ENCODE measurements at regions not wholly inside any gene's neighbourhood (a gene's known extent, or its start where the extent isn't known, plus 50 kb on each side); places are given as distances from the start of the nearest gene placed in this dataset.

GRCh38 chr16:85168732-85169256, 56.5 kb upstream of the CIBAR2 start:
- Histone ChIP-seq H3K9me3 (ENCODE audit: control insufficient read depth, low read depth, low read length) (no peaks in the 10 kb centered on the region), H2AFZ (ENCODE audit: control insufficient read depth, low read length) (no peak overlapping the region), H3K4me3 (ENCODE audit: control insufficient read depth in 2 of 3, extremely low read depth in 1 of 3, insufficient read depth in 2 of 3, low read depth in 1 of 3, low read length in 3 of 3) (no peak overlapping the region), H3K4me2 (ENCODE audit: control insufficient read depth, extremely low read depth, insufficient read depth, low read depth, low read length) (peak overlapping the region; percentile 27), H3K27me3 (ENCODE audit: control insufficient read depth, extremely low read depth, insufficient read depth, low read length) (peaks cover 11% of the 10 kb centered on the region), H3K9ac (ENCODE audit: control insufficient read depth, extremely low read depth, insufficient read depth, low read length) (no peak overlapping the region), H3K27ac (ENCODE audit: control insufficient read depth, insufficient read depth, low read length) (no peak overlapping the region), H3K4me1 (ENCODE audit: control insufficient read depth, extremely low read depth, insufficient read depth, low read length) (peaks cover 43% of the 10 kb centered on the region), H3K79me2 (ENCODE audit: control insufficient read depth, insufficient read depth, low read length) (peaks cover 2% of the 10 kb centered on the region), H4K20me1 (ENCODE audit: control insufficient read depth, extremely low read depth, insufficient read depth, low read length) (no peaks in the 10 kb centered on the region), H3K9me1 (ENCODE audit: control insufficient read depth, extremely low read depth, insufficient read depth, low read length) (no peaks in the 10 kb centered on the region), H3K36me3 (ENCODE audit: control insufficient read depth in 2 of 2, extremely low read depth in 1 of 2, insufficient read depth in 2 of 2, low read length in 2 of 2) (no peaks in the 10 kb centered on the region)
- no peak for TF ChIP-seq CTCF (optimal IDR thresholded peaks at IDR 0.05 in 1 of 3, IDR thresholded peaks at IDR 0.05 in 1 of 3, conservative IDR thresholded peaks at IDR 0.05 in 1 of 3; ENCODE audit: extremely low read depth in 1 of 3, insufficient read depth in 2 of 3, low read length in 3 of 3)
- no peak for TF ChIP-seq EZH2 (IDR thresholded peaks at IDR 0.05; ENCODE audit: low read length)
- dilution Hi-C loops (cut with MboI; ENCODE audit: extremely low pct_ligation_motif_present, low sequenced_read_pairs), result no loop called here
- no peak for DNase-seq (ENCODE audit: low read depth, low spot score)
- no peak for FAIRE-seq

GRCh38 chr16:85169333-85170065, 57.2 kb upstream of the CIBAR2 start:
- no peak overlapping the region for H3K9ac ChIP-seq (ENCODE audit: control insufficient read depth, extremely low read depth, insufficient read depth, low read length)
- peak overlapping the region; percentile 56 for H3K4me2 ChIP-seq (ENCODE audit: control insufficient read depth, extremely low read depth, insufficient read depth, low read depth, low read length)
- no peaks in the 10 kb centered on the region for H3K9me3 ChIP-seq (ENCODE audit: control insufficient read depth, low read depth, low read length)
- peaks cover 3% of the 10 kb centered on the region for H3K79me2 ChIP-seq (ENCODE audit: control insufficient read depth, insufficient read depth, low read length)
- FAIRE-seq (no peak), DNase-seq (ENCODE audit: low read depth, low spot score) (no peak)
- peaks cover 11% of the 10 kb centered on the region for H3K27me3 ChIP-seq (ENCODE audit: control insufficient read depth, extremely low read depth, insufficient read depth, low read length)
- peak overlapping the region; percentile 22 for H2AFZ ChIP-seq (ENCODE audit: control insufficient read depth, low read length)
- TF ChIP-seq CTCF (optimal IDR thresholded peaks at IDR 0.05 in 1 of 3, IDR thresholded peaks at IDR 0.05 in 1 of 3, conservative IDR thresholded peaks at IDR 0.05 in 1 of 3; ENCODE audit: extremely low read depth in 1 of 3, insufficient read depth in 2 of 3, low read length in 3 of 3) (no peak), EZH2 (IDR thresholded peaks at IDR 0.05; ENCODE audit: low read length) (no peak)
- H4K20me1 ChIP-seq (ENCODE audit: control insufficient read depth, extremely low read depth, insufficient read depth, low read length), result no peaks in the 10 kb centered on the region
- peaks cover 48% of the 10 kb centered on the region for H3K4me1 ChIP-seq (ENCODE audit: control insufficient read depth, extremely low read depth, insufficient read depth, low read length)
- dilution Hi-C loops (cut with MboI; ENCODE audit: extremely low pct_ligation_motif_present, low sequenced_read_pairs), result no loop called here
- H3K27ac ChIP-seq (ENCODE audit: control insufficient read depth, insufficient read depth, low read length), result no peak overlapping the region
- H3K4me3 ChIP-seq (ENCODE audit: control insufficient read depth in 2 of 3, extremely low read depth in 1 of 3, insufficient read depth in 2 of 3, low read depth in 1 of 3, low read length in 3 of 3), result peak overlapping the region; percentile 18 to 46 (median 21)
- no peaks in the 10 kb centered on the region for H3K36me3 ChIP-seq (ENCODE audit: control insufficient read depth in 2 of 2, extremely low read depth in 1 of 2, insufficient read depth in 2 of 2, low read length in 2 of 2)
- H3K9me1 ChIP-seq (ENCODE audit: control insufficient read depth, extremely low read depth, insufficient read depth, low read length), result no peaks in the 10 kb centered on the region
